GM12864 (cell line): ENCODE measurements at regions not wholly inside any gene's neighbourhood (a gene's known extent, or its start where the extent isn't known, plus 50 kb on each side); places are given as distances from the start of the nearest gene placed in this dataset.

Experiments
- DNase-seq: peaks from one replicate; pipeline ENCODE4 v3.0.0-alpha.2; 2011; ENCODE audit warnings: low read depth
- H3K4me3 ChIP-seq: 2 replicates; pipeline ENCODE4 v1.5.1; 2011; ENCODE audit warnings: mild to moderate bottlenecking, low read depth, low read length, control low read depth
- TF ChIP-seq, protein P1 (sequence below): IDR thresholded peaks from 2 replicates; pipeline ENCODE4 v1.5.1; 2011; ENCODE audit warnings: low read depth, mild to moderate bottlenecking, moderate library complexity, low read length, control low read depth, inconsistent platforms; ENCODE audit errors: missing control alignments

DNA sequence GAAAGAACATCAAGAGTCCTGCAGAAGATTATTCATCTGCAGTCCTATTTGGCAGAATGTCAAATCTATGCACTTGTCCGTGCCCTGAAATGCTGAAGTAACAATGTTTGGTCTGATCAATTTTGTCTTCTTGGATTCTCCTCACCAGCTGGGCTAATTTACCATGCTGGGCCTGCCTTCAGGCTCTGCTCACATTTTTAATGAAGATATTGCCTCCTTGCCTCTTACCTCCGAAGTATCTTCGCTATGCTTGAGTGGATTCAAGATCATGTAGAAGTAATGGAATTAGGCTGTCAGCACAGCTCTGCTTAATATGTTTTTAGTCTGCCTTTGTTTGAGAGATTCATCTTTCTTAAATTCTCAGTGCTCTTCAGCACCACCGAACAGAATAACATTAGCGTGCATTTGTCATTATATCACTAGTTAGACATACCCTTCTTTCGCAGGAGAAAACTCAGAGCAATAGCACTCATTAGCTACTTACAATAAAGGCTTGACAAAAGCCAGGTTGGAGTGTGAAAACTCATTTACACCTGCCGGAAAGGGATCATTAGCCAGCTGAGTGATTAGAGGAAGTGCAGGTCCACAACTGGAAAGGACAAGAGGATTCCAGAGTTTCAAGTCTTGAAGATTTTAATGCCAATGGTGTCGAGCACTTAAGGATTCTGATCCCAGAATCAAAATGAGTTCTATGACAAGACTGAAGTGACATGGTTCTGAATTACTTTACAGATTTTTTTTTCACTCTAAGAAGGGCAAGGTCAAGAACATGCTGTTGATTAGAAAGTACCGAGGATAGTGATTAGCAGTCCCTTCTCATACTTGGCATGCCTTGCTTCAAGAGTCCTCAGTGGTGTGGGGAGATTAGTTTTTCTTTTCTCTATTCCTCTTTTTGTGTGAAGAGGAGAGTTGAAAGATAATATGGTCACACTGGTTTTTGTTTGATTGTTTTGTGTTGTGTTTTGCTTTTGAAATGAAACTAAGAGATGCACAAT lies 405.6 kb upstream of the TOM1L1 start:
- TF ChIP-seq, protein P1, sequence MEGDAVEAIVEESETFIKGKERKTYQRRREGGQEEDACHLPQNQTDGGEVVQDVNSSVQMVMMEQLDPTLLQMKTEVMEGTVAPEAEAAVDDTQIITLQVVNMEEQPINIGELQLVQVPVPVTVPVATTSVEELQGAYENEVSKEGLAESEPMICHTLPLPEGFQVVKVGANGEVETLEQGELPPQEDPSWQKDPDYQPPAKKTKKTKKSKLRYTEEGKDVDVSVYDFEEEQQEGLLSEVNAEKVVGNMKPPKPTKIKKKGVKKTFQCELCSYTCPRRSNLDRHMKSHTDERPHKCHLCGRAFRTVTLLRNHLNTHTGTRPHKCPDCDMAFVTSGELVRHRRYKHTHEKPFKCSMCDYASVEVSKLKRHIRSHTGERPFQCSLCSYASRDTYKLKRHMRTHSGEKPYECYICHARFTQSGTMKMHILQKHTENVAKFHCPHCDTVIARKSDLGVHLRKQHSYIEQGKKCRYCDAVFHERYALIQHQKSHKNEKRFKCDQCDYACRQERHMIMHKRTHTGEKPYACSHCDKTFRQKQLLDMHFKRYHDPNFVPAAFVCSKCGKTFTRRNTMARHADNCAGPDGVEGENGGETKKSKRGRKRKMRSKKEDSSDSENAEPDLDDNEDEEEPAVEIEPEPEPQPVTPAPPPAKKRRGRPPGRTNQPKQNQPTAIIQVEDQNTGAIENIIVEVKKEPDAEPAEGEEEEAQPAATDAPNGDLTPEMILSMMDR = no peak
- H3K4me3 ChIP-seq = no peak overlapping the region
- no peak for DNase-seq

DNA sequence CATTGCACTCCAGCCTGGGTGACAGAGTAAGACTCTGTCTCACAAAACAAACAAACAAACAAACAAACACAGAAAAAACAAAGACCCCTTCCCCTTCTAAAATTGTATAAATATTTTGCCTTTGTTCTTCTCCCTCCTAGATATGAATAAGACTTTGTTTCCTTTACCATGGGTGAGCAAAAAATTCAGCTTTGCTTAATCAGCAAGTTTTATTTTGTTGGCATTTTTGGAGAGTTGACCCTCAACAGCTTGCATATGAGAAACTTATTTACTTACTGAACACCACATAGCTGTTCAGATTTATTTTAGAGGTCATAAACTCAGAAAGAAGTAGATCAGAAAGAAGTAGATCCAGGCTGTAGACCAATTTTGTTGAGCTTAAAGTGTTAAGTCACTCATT lies 395.2 kb upstream of the TOM1L1 start:
- TF ChIP-seq, protein P1 = no peak
- H3K4me3 ChIP-seq = no peak overlapping the region

DNA sequence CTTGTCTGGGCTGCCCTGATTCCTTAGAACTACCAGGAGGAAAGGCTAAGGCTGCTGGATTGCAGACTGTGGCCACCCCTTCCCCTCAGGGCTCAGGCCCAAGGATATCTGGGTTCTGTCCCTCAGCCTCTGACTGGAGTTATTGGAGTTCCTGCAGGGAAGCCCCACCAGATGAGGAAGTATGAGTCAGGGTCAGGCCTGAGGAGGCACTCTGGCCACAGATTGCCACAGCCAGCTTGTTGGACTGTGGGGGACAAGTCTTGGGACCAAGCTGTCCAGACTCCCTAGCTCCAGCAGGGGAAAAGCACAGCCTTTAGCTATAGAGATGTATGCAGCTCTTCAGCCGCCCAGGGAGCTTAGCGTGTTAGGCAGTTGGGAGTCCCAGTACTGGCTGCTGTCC lies 381.9 kb upstream of the TOM1L1 start:
- TF ChIP-seq, protein P1 = no peak
- DNase-seq = no peak
- H3K4me3 ChIP-seq = no peak overlapping the region

More for the DNA sequence above, 395.2 kb upstream of the TOM1L1 start:
- no peak for DNase-seq

DNA sequence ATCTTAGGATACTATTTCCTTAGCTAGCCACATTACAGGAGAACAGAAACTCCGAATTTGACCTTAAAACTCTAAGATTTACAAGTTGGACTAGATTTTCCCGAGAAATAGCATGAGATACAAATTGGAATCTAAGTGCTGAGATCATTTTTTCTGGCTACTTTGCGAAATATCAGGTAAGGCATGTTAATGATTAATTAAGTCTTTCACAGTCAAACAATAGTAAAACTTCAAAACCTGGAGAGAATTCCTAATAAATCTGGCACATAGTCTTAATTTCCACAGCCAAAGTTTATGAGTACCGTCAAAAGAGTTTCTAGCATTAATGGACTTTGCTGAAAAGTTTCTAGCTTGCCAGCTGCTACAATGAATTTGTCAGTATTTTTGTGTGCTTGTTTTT lies 379.5 kb upstream of the TOM1L1 start:
- no peak overlapping the region for H3K4me3 ChIP-seq
- no peak for DNase-seq
- TF ChIP-seq, protein P1 = no peak

DNA sequence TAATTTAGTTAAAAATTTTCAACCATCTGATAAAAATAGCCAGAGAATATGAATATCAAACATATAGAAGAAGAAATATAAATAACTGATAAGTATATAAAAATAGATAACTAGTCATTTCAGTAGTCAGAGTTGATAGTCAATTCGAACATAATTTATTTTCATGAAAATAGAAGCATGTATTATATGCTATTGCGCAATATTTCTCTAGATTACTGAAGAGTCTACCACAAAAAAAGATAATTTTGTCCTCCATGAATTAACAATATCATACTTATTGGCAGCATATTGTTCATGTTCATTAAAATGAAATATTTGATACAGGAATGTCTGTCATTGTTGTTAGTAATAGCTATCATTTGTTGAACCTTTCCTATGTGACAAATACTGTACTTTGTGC lies 376.2 kb upstream of the TOM1L1 start:
- H3K4me3 ChIP-seq = no peak overlapping the region
- TF ChIP-seq, protein P1 = no peak
- DNase-seq = no peak

DNA sequence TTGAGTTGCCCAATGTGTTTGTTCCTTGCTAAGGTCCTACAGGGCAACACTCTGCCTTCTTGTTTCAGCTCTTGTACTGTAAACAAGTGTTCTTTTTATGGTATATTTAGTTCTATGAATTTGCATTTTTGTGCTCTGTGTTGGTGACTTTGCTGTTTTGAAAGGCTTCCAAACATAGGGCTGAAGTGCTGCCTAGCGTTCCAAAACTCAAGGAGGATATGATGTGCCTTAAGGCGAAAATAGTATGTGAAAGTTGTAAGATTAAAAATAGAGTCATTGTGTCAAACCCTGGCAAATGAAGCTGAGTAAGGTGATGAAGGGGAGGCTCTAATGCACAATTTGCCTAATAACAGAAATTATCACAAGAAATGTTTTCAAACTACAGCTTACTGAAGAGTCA lies 372.7 kb upstream of the TOM1L1 start:
- TF ChIP-seq, protein P1 = no peak
- H3K4me3 ChIP-seq = no peak overlapping the region
- DNase-seq = no peak
